ENCODE measurements at regions not wholly inside any gene's neighbourhood (a gene's known extent, or its start where the extent isn't known, plus 50 kb on each side); places are given as distances from the start of the nearest gene placed in this dataset.

DNA sequence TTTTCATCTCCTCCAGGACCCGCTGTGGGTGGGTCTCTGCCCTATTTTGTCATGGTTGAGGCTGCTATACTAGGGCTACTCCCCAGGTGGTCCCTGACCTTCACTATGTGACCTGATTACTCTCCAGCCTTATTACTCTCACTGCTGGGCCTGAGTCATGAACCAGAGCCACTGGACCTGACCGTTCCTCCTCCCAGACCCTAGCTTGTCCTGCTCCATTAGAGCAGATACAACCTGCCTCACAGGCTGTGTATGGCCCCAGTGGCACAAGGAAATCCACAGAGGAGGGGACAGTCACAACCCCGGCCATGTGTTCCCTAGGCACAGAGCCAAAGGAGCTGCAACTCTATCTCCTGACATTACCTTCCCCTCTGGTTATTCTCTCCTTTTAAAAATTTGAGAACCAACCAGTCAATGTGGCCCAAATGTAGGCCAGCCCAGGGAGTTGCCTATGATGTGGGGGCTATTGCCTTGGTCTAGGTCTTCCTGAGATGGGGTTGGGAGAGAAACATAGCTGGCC is 96.0 kb upstream of the FSTL4 start:
- DNase-seq (ENCODE audit: low spot score), result no peak

- DNase-seq (ENCODE audit: low spot score), result no peak
These were observed 95.3 kb upstream of the FSTL4 start for GRCh38 chr5:133707629-133708028.

DNA sequence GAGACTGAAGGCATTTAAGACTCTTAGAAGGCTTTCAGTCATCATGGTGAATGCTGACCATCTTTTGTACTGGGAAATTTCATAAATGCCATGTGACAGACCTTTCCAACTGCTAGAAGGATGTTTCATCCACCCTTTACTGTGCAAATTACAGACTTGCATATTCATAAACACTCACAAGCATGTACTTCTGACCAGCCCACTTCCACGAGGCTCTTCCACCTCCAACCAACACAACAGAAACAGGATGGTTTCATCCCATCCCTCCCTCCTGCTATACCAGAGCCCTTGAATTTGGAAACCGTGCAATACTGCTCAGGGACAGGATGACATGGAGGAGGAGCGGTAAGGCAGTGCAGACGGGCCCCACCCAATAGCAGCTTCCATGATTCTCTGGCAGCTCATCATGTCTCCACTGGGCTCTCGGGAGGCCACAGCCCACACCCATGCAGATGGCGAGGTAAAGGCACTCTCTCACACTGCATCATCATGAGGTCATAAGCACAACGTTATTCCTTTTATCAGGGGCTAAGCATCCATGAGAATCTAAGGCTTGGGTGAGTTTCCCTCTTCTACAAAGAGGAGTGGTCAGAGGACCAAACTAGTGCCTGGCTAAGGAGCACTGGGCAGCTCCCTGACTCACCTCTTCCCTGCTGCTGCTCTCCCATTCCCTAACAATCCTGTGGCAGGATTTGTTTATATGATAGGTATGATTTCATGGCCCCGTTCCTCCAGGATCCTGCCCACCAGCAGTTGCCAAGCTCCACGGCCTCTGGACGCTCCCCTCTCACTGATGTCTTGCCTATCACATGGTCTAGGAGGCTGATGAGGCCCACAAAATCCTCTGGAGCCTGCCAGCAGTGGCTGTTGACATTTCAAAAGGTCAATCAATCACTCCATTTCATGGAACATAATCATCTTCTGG is 94.4 kb upstream of the FSTL4 start:
- no peak for DNase-seq (ENCODE audit: low spot score)

- no peak for DNase-seq (ENCODE audit: low spot score)
These were observed 93.0 kb upstream of the FSTL4 start for GRCh38 chr5:133705331-133705730.

DNA sequence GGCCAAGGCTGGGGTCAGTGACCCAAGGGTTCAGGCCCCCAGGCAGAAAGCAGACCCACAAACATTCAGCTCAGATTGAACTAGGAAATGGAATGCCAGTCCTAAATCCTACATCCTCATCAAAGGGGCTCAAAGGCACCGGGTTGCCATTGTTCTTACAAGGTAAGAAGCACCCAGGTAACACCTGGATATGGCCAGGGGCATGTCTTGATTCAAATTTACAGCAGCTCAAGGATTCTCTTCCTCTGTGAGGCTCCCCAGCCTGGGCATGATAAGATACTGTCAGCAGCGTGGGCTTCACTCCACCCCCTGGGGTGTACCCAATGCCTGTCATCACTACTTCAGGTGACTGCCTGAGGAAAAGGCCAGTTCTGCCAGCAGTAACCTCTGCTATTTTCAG is 92.1 kb upstream of the FSTL4 start:
- DNase-seq (ENCODE audit: low spot score), result no peak

- no peak for DNase-seq (ENCODE audit: low spot score)
These were observed 91.6 kb upstream of the FSTL4 start for GRCh38 chr5:133703935-133704334.

DNA sequence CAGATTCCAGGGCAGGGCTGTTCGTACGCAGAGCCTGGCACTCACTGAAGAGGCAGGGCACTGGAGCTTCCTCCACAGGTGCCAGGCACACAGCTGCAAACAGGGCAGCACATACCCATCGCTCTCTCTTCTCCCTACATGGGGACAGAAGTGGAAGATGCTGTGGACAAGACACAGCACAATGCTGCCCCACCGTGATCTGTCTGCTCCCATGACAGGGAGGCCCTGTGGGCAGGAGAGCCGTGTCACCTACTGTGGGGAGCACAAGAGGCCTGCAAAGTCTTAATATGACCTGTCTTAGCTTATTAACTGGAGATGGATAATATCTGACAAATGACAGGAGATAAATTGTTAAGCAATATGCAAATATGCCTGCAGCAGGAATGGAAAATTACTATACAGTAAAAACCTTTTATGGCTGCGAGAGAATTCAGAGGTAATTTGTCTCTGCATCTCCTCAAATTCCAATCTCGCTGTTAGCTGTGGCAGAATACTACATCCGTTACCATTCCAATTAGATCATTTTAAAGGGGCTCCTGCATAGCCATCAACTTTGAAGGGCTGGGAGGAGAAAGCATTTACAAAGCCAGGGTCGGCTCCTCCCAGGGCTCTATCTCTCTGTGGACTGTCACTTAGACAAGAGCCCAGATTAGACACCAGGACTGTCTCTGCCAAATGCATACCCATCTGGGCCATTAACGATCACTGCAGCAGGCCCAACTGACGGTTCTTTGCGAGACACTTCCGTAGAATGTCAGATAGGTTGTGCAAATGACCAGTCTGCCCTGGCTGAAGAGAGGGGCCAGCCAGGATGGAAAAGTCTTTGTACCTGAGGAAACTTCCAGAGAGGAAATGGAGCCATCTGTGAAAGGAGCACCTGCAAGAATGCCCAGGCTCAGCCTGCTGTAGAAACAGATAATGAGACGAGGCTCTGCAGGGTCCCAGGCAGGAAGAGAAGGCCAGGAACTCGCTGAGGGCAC is 90.7 kb upstream of the FSTL4 start:
- DNase-seq (ENCODE audit: low spot score), result no peak

GRCh38 chr5:133701871-133702270 is 89.5 kb upstream of the FSTL4 start:
- DNase-seq (ENCODE audit: low spot score), result no peak

GRCh38 chr5:133700251-133700650 is 87.9 kb upstream of the FSTL4 start:
- no peak for DNase-seq (ENCODE audit: low spot score)

DNA sequence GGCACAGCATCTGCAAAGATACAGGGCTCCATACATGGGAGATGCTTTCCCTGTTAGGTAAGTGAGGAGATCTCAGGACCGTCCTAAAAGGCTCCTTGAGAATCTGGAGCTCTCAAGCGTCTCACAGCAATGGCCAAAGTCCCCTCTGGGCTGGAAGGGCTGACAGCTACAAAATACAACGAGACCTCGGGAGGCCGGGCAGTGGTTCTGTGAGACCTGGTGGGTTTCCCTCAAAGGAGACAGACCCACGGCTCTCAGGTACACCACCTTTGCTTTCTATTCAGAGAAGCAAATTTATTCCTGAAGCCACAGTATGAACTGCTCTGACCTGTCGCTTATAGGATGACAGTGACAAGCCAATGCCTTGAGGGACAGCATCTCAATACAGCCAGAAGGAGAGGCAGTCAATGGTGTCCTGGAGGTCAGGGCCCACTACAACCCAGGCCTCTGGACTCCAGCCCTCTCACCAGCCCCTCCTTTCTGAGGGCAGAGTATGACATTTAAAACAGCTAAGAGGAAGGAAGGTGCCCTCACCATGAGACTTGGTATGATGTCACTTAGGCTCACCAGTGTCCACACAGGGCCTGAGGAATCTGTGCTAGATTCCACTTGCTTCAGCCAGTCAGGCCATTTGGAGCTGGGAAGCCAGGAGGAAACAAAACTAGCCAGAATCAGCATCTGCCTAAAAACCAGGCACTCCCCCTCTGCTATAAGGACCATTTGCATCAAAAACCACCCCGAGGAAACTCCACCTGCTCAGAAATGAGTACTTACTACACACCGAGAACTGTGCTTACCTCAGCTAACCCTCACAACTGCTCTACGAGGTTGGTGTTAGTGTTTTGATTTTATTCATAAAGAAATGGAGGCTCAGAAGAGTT is 86.5 kb upstream of the FSTL4 start:
- DNase-seq (ENCODE audit: low spot score), result no peak

DNA sequence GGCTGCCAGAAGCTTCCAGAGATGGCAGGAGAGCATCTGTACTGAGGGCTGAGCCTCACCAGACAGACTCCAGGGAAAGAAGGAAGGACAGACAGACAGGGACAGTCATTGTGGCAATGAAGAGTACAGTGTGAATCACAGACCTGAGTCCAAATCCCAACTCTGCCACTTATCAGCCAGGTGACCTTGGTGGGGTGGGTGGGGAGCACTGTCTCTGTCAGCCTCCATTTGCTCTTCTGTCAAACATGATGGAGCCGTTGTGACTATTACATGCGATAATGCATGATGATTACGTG is 85.9 kb upstream of the FSTL4 start:
- DNase-seq (ENCODE audit: low spot score), result no peak

- DNase-seq (ENCODE audit: low spot score), result no peak
These were observed 85.4 kb upstream of the FSTL4 start for GRCh38 chr5:133697536-133698258.

- DNase-seq (ENCODE audit: low spot score), result no peak
These were observed 84.6 kb upstream of the FSTL4 start for GRCh38 chr5:133696782-133697507.

DNA sequence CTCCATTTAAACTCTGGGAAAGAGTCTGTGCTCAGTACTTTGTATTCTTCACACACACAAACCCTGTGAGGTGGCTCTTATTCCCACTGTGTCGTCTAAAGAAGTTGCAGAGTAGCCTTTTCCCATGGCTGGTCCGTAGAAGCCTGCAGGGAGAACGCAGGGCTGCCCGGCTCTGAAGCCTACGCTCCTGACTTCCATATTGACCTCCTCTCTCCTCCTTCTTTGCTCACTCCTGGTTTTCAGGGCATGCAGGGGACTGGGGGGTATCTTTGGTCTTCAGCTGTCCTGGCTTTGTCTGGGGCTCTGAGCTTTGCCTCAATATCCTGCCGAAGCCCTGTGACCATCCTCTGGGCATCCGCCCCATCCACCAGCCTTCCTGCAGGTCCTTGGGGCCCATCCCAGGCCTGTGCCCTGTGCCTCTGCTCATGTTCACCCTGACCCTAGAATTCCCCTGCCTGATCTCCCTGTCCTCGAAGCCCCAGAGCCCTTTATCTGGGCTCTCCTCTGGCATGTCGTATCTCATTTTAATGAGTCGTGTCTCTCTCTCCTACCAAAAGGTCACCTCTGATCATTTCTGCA is 83.8 kb upstream of the FSTL4 start:
- DNase-seq (ENCODE audit: low spot score), result no peak

DNA sequence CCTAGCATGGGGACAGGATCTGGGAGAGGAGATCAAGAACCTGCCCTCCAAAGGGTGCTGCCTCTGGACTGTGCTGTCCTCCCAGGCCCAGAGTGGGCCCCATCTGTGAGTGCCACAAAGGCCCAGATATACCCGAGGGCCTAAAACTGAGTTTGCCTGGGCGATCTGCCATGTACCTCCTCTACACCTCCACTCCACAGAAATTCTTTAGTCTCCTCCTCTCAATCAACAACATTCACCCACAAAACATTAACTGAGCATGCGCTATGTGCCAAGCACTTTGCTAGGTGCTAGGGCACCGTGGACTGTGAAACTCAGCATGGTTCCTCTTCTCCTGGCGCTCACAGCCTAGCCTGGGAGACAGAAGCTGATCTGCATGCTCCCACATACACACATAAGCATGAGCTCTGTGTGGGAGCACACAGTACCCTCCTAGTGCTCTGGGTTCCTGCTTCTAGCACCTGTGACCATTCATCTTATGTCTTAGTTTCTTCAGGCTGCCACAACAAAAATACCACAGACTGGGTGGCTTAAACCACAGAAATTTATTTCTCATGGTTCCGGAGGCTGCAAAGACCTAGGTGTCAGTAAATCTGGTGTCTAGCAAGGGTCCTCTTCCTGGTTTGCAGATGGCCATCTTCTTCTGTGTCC is 82.0 kb upstream of the FSTL4 start:
- DNase-seq (ENCODE audit: low spot score), result no peak

- DNase-seq (ENCODE audit: low spot score), result no peak
These were observed 79.1 kb upstream of the FSTL4 start for GRCh38 chr5:133691448-133691847.

GRCh38 chr5:133690746-133691145 is 78.4 kb upstream of the FSTL4 start:
- DNase-seq (ENCODE audit: low spot score), result no peak

- peak; percentile 31 for DNase-seq (ENCODE audit: low spot score)
These were observed 76.0 kb upstream of the FSTL4 start for GRCh38 chr5:133688391-133688790.

DNA sequence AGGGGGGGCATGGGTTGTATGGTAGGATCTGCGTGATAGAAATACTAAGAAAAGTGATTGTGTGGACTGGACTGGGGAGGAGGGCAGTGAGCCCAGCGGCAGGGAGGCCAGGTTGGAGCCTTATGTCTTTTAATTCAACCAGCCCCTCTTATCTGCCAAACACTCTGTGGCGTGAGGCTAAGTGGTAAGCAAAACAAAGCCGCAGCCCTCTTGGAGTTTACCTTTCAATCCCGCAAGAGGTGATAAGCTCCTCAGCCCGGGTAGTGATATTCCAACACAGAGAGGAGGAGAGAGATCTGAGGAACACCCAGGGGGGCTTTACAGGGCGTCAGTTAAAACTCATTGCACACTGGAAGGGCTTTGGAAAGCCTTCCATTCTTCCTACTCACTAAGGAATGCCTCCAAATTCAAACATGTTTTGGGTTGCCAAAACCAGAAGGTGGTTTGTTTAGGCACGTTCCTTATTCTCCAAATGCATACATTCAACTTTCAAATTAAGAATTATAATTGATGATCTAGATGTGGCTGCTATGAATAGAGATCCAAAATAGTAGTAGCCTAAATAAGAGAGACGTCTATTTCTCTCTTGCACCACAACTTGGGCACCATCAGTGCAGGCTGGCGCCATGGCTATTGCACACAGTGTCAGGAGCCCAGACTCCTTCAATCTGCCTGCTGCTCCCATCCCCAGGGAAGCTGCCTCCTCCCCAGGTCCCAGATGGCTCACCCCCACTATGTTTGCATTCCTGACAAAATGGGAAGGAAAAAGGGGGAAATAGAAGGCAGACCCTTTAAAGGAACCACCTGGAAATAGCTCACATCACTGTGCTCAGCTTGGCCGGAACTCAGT is 75.1 kb upstream of the FSTL4 start:
- DNase-seq (ENCODE audit: low spot score), result no peak

All from AG08395 (cell line).